Esophagus mucosa (tissue), 1 donor: ENCODE measurements at regions not wholly inside any gene's neighbourhood (a gene's known extent, or its start where the extent isn't known, plus 50 kb on each side); places are given as distances from the start of the nearest gene placed in this dataset.
A peak's percentile ranks its signal among the peaks of the same experiment; 100 is the strongest.

Experiments used
- ATAC-seq: fragments of 200-7000 bp; cut with Tn5 transposase; one replicate; pipeline ENCODE4 v1.9.1; 2020
- donor health status: DM: yes; HTN: yes; CAD: no.

DNA sequence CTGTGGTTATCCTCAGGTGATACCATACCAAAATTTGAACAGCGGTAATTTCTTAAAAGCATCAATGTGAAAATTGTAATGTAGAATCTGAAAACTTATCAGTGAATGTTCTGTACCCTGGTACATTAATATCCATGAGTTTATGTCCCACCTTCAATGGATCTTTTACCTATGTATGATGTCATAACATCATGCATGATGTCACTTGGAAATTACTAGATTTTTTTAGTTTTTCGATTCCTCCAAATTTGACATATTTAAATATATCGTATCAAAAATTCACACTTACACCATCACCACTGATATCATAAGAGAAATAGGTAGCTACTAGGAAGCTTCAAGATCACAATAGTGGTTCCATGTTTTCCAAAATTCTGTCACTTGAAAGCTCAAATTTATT, 95.0 kb upstream of the AKR1E2 start:
- no peak for ATAC-seq

DNA sequence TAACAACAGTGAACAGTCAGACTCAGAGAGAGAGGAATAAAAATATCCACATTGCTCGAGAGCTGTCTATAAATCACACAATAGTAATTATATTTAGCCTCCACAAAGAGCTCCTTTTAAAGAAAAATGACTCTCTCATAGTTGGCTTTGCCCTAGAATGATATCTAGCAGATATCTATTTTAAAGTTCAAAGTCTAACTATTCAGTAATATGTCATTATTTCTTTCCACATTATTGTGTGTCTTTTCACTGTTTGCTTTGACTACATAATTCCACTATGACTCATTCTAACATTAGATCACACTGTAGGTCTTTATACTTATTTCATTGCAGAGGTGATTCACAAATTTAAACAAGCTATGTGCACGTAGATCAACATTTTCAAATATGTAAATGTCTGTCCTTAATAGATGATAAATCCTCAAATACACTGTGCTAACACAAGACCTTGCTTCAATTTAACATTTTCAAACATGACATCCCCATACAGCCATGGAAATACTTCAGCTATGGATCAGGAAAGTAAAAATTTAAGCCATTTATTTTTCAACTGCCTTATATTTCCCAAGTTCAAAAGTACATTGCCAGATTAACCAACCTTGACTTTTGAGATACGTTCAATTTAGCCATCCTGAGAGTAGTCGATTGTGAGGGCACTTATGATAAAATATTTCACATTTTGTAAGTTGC, 99.9 kb upstream of the AKR1E2 start:
- ATAC-seq, result peak; percentile 90

DNA sequence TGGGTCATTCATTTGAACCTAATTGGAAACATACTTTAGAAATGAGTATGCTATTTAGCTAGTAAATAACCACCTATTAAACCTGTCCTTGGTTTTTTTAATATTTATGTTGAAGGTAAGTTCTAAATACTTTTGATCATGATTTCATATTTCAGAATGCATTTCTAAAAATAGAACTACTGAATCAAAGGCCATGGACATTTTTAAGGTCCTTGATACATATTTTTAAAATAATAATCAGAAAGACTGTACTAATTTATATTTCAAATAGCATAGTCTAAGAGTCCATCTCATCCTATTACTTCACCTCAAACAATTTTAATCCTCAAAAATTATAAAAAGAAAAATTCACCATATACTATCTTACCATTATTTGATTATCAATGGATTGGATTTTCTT, 102.1 kb upstream of the AKR1E2 start:
- ATAC-seq, result no peak

DNA sequence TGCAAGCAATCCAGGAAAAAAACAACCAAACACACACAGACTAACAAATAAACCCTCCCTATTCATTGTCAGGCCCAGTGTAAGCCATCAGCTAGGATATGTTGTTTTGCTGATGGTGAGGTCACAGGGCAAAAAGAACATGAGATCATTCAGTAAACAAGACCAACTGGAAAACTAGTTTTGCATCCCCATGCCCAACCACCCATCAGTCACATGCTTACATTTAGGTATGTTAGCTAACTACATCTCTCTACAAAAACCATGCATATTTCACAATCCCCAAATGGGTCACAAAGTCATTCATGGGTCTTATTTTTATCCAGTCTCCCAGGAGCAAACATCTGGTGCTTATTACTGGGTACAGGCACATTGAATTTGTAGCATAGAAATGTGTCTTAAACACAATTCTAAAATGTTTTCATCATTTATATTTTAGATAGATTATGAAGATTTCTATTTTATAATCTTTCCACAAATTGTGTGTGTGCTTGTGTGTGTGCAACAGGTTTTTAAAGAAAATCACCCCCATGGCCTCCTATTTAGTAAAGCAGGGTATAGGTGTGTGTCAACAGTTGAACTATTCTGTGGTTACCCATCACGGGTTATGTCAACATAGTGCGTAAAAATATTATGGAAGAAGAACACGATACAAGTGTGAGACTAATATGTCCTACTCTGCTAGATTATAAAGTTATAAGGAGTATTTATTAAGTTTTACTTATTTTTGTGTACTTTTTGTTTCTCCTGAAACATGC, 103.8 kb upstream of the AKR1E2 start:
- ATAC-seq, result peak; percentile 88

DNA sequence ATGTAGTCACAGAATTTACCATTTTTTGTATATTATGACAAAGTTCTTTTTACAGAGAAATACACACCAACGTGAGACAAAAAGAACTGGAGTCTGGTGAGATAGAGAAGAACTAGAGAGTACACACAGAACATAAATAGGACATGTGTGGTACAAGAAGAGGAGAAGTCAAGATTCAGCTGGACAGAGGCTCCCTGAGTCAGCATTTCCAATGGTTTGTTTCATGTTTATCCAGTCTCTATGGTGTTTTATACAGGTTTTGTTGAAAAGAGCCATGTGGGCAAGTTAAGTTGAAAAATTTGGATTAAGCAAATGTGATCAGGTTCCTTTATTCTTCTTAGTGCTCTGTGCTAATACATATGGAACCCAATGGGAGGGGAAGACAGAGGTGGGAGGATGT, 105.5 kb upstream of the AKR1E2 start:
- no peak for ATAC-seq

DNA sequence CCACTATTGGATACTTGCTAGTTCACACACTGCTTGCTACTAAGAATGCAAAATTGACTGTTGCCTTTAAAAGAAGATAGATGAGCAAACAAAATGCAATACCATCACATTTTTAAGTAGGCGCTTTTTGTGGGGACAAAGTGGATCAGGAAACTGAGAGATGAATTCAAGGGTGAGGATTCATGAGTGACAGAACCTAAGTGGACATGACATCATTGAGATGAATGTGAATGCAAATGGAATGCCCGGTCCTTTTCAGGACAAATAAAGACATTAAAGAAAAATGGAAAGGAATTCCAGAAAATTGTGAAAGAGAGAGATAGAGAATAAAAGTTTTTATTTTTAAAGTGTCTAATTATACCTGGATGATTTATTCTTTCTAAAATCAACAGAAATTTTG, 106.3 kb upstream of the AKR1E2 start:
- ATAC-seq, result no peak

DNA sequence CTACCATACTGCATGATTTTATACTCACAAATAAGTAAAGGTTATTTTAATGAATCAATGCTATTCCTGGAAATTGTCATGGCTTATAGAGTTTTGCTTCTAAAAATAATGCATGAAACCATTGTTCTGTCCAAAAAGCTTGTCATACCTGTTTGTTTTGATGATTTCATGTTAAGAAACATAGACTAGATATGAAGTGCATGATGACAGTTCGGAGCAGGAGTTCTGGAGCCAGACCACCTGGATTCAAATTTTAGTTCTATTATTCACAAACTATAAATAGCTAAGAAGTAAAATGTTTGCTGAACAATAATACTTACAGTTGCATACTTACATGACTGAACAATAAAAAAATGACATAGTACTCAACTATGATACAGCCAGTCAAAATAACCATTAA, 107.0 kb upstream of the AKR1E2 start:
- no peak for ATAC-seq

DNA sequence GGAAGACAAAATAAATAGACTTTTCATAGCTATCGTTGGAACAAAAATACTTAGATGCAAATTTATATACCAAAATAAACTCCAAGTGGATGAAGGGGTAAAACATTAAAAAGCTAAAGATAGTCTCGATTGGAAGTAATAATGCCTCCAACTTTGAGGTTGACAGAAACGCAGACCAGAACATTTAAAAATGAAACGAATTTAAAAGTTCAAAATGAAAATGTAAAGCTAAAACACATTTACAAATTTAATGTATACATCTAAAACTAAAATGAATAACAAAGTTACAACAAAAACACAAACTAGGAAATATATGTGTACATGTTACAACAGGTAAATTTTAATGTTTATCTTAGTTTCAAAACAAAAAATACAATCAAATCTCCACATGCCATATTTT, 107.5 kb upstream of the AKR1E2 start:
- no peak for ATAC-seq

DNA sequence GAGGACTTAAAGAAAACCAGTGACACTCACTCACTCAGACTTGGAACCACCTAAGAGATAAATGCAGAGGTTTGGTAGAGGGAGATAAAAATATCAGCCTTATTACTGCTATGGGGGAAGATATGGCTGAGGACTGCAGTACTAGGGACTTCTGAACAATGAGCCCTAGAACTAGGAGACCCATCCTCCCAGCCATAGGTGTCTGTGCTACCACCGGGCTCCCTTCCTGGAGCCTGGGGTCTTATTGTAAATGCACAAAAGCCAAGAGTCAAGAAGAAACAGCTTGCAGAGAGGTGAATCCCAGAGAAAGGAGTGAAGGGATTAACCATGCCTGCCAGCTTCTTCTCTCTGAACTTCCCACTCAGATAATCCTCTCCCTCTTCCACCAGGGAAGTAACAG, 108.3 kb upstream of the AKR1E2 start:
- ATAC-seq, result no peak

DNA sequence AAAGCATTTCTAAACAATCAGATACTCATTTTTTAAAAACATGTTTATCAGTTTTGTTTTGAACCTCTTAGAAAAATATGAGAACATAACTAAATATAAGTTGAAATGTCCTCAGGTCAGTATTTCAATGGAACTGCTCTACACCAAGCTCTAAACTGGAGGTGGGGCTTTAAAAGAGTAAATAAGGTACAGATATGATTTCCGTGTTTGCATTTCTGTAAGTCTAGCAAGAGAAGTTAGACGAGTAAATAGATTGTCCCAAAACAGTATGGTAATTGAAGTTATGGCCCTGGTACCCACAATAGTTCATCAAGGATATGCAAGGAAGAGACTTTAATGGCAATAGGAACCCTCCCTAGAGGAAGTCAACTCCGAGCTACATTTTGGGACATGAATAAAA, 115.1 kb upstream of the AKR1E2 start:
- no peak for ATAC-seq

DNA sequence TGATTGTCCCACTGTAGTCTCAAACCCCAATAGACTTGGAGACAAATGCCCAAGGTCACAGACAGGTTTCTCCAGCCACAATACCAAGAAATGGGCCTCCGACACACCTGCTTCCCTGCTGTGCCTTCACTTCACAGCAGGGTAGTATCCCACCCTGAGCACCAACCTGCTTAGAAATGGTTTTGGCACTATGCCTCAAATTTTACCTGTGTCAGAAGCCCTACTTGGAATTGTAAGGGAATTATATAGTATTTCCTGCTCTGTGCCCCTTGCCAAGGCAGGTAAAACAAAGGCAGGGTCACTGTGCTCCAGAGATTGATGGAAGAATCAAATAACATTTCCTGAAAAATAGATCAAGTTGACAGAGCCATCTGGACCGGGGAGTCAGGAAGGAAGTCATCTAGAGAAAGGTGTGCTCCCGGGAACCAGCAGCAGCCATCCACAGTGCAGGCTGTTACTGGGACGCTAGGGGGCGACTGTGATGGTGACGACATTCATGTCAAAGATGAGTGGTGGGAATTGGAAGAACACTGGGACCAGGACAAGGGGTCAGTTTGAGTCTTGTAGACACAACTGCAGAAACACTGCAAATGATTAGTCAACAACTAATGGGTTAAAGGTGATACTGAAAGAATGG, 117.8 kb upstream of the AKR1E2 start:
- no peak for ATAC-seq

DNA sequence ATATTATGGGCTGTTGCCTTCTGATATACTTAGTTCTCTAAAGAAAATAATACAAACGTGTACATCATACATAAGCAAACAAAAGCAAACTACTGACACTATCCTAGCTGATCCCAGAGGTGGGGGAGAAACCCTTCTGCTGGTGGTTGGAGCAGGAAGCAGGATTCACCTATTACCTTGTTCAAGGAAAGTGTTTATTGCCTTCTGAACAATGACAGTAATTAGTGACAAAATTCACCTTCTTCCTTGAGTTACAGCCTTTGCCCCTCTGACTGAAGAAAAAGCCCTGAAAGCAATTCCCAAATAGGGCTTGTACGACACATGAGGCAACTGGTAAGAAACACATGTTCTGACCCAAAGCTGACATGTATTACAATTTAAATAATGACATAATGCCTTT, 118.8 kb upstream of the AKR1E2 start:
- no peak for ATAC-seq

DNA sequence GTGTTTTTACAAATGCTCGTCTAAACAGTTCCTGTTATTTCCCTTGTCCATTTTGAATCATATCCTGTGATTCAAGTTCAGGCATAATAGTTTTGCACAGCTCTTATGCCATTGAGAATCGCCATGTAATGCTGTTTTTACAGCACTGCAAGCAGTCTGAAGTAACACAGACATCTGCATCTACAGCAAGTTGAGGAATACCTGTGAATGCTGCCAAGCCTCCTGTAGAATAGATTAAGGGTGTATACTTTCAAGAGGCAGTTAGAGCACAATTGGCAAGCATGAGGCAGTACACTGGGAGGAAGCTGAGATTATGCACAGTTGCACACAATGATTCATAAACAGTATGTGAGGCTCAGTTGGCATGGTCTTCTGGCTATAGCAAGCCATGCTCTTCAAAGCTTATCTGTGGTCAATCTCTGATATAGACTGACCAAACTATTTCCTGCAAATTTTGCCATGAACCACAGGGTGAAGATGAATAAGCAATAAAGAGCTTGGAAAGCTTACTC, 121.9 kb upstream of the AKR1E2 start:
- ATAC-seq, result peak; percentile 97

DNA sequence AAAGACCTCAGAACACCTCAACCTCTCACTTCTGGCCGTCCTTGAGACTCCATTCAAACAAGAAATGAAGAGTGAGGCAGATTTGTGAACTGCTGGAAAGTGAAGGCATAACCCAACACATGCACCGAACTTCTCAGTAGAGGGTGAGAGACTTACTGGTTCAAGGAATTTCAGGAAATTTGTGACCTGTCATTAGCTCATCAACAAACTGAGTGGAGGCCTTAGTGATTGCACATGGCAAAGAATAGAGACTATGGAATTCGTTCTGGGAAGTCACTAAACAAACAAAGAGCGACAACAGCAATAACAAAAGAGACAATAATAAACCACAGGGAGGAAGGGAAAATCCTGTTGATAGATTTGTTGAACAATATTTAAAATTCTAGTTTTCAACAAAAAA, 125.0 kb upstream of the AKR1E2 start:
- ATAC-seq, result no peak

DNA sequence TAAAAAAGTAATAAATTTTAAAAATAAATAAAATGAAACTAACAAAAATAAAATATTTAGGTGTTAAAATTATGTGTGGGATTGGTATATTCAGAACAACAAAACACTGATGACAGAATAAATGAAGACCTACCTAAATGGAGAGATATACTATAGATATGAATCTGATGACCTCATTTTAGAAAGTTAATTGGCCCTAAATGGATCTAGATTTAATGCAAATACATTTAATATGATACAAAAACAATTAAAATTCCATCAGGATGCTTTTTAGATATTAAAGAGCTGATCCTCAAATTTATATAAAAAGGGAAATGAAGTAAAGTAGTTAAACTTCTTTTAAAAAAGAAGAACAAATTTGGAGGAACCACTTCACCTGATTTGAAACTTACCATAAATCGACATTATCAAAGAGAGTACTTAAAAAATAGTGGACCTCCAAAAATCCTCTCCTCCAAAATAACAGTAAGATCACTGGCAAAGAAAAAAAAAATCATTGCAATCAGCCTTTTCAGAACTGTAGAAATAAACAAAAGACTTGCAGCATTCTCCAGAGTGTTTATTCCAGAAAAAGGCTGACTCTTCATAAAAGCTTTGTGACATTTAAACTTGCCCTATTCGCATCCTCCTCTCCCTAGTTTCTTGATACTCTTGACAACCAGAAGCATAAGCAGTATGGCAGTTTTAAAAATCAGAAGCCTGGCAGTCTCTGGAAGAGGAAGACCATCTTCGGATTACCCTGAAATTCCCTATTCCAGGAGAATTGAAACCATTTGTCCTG, 125.9 kb upstream of the AKR1E2 start:
- no peak for ATAC-seq

DNA sequence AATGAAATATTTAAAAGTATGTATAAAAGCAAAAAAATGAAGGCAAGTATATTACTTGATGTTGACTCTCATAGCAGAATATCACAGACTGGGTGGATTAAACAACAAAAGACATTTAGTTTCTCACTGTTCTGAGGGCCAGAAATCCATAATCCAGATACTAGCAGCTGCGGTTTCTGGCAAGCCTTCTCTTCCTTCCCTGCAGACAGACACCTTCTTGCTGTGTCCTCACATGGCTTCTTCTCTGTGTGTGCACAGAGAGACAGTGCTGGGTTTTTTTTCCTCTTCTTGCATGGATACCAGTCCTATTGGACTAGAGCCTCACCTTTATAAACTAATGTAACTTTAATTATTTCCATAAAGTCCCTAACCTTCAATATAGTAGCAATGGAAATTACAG, 127.9 kb upstream of the AKR1E2 start:
- no peak for ATAC-seq

DNA sequence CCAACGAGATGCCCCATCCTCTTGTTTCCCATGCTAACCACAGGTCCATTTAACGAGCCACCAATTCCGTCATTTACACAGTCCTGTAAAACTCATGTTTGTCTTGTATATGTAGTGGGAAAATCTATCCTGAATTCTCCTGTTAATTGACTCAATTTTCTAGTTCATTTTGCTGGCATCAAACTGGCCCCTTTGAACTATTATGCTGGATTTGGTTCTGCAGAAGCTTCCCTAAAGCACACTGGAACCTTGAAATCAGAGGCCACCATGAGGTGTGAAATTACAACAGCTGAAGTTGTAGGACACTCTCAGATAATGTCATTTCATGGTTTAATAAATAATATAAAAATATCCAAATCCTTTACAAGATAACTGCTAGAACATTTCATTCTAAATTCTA, 129.8 kb upstream of the AKR1E2 start:
- ATAC-seq, result no peak

DNA sequence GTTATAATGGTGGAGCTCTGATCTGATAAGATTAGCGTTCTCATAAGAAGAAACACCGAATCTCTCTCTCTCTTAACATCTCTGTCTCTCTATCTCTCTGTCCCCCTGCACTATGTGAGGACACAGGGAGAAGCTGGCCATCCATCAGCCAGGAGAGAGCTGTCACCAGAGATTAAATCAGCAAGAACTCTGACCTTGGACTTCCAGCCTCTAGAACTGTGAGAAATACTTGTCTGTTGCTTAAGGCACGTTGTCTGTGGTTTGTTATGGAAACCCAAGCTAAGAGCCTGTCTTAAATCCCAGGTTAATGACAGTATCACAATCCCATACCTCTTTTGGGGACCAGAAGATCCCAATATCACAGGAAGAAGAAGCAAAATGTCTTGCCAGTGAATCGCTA, 132.0 kb upstream of the AKR1E2 start:
- ATAC-seq, result no peak

DNA sequence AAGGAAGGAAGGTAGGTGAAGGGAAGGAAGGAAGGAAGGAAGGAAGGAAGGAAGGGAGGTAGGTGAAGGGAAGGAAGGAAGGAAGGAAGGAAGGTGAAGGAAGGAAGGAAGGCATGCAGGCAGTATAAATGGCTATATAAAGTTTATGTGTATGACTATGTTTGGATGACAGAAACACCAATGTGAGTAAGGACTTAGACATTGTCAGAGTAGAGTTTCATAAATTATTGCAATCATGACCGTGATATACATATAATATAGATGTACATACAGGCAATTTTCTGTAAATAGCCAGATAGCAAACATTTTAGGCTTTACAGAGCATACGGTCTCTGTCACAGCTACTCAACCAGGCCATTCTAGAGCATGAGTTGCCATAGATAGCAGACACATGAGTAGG, 133.8 kb upstream of the AKR1E2 start:
- ATAC-seq, result no peak

DNA sequence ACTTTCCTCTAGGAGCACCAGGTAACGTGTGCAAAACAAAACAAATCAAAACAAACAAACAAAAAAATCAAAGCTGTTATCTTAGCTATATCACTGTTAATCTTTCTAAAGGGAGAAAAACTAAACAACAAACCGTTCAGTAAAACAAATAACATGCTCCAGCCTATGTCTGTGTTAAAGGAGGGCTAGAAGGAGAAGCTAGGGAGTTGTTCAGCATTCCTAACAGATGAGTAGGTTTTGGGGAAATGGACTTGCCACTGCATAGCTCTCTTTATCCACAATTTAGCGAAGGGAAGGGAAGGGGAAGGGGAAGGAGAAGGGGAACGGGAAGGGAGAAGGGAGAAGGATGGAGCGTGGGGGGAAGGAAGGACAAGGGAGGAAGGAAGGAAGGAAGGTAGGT, 134.2 kb upstream of the AKR1E2 start:
- ATAC-seq, result peak; percentile 63

DNA sequence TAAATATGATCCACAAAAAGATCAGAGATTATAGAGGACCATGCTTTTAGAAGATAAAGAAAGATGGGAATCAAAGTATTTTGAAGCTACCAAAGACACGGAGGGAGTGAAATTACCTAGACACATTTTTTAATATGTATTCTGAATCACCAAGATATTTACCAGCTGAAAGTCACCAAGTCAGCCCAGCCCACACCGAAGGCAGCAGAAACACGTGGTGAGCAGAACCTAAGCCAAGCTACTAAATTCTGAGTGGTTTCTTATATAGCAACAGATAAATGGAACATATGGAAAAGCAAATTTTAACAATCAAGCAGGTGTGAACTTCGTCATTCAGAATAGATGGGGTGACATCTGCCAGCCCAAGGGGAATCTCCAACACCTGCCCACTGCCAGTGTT, 134.7 kb upstream of the AKR1E2 start:
- no peak for ATAC-seq

DNA sequence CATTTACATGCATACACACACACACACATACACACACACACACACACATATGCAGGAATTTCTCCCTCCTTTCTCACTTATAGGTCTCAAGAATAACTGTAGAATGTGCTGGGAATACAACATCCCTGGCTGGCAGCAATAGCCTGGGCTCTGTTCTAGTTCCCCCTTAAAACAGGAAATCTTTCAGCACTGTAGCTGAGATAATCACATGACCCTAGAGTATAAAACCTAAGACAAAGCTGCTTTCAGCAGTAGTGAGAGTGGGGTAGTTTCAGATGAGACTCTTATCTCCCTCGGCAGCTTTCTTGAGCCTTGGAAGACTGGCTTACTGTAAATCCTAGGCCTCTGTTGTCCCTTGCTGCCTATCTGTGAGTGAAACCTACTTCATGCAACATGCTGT, 137.4 kb upstream of the AKR1E2 start:
- no peak for ATAC-seq

DNA sequence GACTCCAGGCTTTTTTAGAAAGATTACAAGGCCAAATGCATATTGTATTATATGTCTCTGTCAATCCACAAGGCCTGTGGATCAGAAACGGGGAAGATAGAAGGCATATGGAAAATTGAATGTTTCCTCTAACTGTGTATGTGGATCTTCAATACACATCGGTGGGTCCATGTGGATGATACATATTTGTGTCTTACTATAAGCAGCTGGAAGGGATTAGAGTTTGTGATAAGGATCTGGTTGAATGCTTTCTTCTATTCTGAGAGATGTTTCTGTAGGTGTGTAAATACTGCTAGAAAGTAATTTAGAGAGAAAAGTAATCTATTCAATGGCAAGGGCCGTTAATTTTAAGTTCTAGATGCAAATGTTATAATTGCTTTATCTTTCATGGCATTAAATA, 137.8 kb upstream of the AKR1E2 start:
- no peak for ATAC-seq
